CD4-positive, alpha-beta T cell treated with Interleukin-17A for 4 hours (primary cell): ENCODE measurements at regions not wholly inside any gene's neighbourhood (a gene's known extent, or its start where the extent isn't known, plus 50 kb on each side); places are given as distances from the start of the nearest gene placed in this dataset.

ENCODE experiments used
- DNase-seq: peaks from one replicate; pipeline ENCODE4 v3.0.0-alpha.2; 2020; ENCODE audit warnings: mixed read lengths

- no peak for DNase-seq
These were observed 412.2 kb downstream of the MATN1 start for GRCh38 chr1:30310966-30311742.

GRCh38 chr1:30307182-30307581 is 416.2 kb downstream of the MATN1 start:
- no peak for DNase-seq

DNA sequence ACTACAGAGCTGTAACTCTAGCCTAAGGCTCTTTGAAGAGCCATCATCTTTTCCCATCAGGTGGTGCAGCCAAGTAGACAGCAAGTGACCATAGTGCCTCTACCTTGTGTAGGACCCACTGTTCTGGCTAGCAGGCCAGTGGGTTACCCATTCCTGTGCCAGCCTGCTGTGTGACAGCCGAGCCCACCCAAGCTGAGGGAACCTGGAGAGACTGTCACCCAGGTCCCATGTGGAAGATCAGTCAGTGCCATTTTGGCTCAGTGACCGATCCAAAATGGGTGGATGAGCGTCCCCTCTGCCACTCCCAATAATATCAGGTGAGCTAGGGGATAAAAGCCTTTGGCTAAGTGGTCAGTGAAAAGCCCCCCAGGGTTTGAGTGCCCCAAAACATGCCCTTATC is 417.9 kb downstream of the MATN1 start:
- no peak for DNase-seq

GRCh38 chr1:30305061-30305460 is 418.3 kb downstream of the MATN1 start:
- DNase-seq, result no peak

GRCh38 chr1:30304080-30304479 is 419.3 kb downstream of the MATN1 start:
- no peak for DNase-seq

GRCh38 chr1:30303387-30303786 is 420.0 kb downstream of the MATN1 start:
- no peak for DNase-seq

DNA sequence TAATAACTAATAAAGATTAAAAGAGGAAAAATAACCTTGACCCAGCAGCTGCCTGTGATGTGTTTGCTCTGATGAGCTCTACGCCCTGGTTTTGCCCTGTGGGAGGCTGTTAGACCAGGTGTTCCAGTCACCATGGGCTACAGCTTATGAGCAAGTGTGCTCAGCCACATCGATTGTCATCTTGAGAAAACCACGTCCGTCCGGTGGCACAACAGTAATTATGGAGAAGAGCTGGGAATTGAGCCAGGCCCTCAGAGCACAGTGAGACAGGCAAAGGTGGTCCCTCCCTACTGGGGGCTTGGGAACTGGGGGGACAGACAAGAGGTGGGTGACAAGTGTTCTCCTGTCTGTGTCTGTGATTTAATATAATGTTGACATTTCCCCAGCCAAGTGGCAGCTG is 420.5 kb downstream of the MATN1 start:
- DNase-seq, result no peak

DNA sequence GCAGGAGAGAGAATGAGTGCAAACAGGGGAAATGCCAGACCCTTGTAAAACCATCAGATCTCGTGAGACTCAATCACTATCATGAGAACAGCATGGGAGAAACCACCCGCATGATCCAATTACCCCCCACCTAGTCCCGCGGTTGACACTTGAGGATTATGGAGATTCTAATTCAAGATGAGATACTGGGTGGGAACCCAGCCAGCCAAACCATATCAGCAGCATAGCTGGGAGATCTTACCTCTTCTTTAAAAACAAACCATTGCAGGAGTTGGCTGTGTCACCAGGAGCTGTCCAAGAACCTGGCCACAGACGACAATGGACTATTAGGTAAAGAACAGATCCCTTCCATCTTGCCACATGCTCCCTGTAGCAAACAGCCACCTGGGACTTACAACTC is 422.7 kb downstream of the MATN1 start:
- DNase-seq, result no peak

GRCh38 chr1:30299393-30299792 is 424.0 kb downstream of the MATN1 start:
- DNase-seq, result no peak

GRCh38 chr1:30295674-30296073 is 427.7 kb downstream of the MATN1 start:
- DNase-seq, result no peak

DNA sequence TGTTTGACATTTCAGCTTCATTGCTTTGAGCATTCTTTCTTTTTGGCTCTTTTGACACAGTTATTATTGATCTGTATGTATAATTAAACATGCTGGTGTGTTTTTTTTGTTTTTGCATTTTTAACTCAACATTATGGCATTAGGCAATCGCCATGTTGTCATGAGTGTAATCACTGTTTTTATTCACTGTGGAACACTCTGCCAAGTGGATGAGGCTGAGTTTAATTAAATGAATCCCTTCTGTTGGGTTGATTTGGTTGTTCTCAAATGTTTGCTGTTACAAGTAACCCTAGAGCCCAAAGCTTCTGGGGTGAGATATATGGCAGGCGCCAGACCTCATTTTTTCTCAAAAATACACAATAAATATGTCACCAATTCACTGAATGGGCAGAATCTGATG is 428.1 kb downstream of the MATN1 start:
- no peak for DNase-seq

DNA sequence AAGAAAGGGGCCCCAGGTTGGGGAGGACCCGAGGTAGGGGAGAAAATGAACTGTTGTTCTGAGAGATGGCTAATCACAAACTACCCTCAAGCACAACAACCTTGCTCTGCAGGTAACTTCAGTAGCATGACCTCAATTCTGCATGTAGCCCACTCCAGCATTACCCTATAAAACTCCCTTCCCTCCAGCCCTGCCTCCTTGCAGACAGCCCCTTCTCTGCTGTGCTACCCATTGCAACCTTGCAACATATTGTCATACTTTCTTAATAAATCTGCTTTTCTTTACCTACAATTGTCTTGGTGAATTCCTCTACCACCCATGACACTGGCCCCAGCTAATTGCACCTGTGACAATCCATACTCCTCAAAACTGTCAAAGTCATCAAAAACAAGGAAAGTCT is 428.9 kb downstream of the MATN1 start:
- no peak for DNase-seq

DNA sequence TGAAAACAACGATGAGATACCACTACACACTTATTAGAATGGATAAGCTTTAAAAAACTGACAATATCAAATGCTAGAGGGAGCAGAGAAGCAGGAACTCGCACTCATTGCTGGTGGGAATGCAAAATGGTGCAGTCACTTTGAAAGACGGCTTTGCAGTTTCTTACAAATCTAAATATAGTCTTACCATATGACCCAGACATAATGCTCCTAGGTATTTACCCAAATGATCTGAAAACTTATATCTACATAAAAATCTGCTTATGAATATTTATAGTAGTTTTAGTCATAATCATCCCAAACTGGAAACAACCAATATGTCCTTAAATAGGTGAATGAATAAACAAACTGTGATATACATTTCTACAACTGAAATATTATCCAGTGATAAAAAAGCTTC is 430.9 kb downstream of the MATN1 start:
- no peak for DNase-seq

- no peak for DNase-seq
These were observed 431.9 kb downstream of the MATN1 start for GRCh38 chr1:30291526-30291925.

- no peak for DNase-seq
These were observed 432.8 kb downstream of the MATN1 start for GRCh38 chr1:30290581-30290980.

GRCh38 chr1:30287976-30288375 is 435.4 kb downstream of the MATN1 start:
- no peak for DNase-seq

DNA sequence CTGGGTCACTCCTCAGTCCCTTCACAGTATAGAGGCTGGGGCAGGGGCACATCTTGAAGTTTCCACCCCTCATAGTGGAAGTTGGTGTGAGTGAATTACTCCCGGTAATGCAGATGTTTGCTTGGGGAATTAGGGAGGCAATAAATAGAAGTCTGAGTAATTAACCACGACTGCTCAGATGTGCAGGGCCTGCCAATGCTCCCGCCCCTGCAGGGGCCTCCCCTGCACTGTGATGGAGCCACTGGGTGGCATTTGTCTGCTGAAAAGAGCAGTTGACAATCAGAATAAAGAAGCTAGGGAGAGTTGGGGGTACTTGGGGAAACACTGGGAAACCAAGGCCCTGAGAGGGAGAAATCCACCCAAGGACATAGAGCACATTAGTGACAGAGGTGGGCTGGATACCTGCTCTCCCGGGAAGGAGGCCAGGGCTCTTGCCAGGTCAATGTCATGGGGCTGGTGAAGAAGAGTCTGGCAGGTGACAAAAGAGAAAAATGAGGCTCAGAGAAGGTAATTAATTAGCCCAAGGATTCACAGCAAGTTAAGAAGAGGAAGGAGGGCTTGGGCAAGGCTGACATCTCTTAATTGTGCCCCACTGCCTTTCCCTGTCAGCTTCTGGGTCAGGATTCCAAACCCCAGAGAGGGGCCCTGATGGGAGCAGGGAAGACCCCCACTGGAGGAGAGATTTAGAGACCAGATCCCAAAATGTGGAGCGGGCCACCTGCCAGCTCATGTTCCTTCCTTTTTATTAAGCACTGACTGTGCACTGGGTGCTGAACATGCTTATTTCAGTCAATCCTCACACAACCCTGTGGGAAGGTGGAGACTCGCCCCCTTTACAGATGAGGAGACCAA is 436.2 kb downstream of the MATN1 start:
- DNase-seq, result no peak

DNA sequence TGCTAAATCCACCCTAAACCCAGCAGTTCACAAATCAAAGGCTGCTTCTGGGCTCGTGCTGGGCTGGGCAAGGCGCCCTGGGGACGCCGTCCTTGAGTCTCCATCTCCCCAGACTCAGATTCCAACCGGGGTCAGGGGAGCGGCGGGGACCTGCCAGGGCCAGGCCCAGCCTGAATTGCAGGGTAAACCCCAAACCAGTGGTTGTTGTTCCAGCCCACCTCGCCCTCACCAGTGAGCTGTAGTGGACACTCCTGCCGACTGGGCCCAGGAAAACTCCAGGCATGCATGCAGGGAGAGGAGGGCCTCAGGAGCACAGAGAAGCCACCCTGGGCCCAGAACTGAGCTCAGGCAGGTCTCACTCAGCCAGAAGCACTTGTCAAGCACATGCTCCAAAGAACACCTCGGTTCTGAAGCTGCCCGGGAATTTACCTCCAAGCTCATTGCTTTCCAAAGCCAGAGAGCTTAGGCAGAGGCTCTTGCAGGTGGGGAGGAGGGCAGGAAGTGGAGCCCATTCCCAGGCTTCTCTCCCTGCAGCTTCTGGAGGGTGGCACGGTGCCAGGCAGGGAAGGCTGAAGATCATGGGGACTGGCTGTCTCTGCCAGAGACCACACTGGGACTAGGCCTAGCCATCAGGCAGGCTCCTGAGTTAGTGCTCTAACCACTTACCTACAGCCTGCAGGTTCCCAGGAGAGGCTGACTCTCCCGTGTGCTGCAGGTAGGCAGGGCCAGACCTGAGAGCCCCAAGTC is 437.0 kb downstream of the MATN1 start:
- no peak for DNase-seq

- DNase-seq, result no peak
These were observed 437.9 kb downstream of the MATN1 start for GRCh38 chr1:30285501-30285932.

- no peak for DNase-seq
These were observed 438.5 kb downstream of the MATN1 start for GRCh38 chr1:30284728-30285475.

DNA sequence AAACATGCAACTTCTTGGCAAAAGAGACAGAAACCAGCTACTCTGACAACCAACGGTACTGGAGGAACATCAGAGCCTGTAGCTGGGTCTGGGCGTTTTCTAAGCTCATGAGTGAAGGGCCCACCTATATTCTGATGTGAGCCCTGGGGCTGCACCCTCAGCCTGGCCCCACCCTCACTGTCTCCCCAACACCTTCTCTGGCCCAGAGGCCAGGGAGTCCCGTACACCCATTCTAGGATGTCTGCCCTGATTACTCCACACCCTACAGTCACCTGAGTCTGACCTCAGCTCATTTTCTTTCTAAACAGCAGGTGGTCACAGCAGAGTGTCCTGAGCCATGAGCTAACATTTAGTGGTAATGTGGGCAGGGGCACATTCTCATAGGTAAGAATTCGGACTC is 439.2 kb downstream of the MATN1 start:
- no peak for DNase-seq

- DNase-seq, result no peak
These were observed 440.0 kb downstream of the MATN1 start for GRCh38 chr1:30283199-30283962.
